ENCODE measurements at regions not wholly inside any gene's neighbourhood (a gene's known extent, or its start where the extent isn't known, plus 50 kb on each side); places are given as distances from the start of the nearest gene placed in this dataset.

DNA sequence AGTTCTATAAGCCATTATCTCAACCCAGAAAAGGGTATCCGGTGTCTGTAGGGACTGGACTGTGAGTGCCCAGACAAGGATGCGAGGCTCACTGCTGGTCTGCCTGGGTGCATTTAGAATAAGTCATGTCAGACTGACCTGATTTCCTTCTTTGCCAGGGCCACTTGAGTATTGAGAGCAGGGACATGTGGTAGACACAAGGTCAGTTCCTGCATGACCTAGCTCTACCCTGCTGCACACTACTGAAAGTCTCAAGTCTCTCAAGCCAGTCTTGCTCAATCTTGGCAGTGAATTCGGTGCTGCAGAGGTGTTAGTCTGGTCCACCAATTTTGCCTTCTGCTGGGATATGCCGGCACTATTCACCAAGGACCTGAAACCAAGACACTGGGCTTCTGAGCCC, 180.1 kb downstream of the C1orf94 start:
- Histone ChIP-seq H3K4me1 (no peaks in the 10 kb centered on the region), H3K4me3 (ENCODE audit: low read depth, low read length) (no peak overlapping the region), H3K27me3 (replicated peaks; ENCODE audit: control insufficient read depth, insufficient read depth, low read length) (no peaks in the 10 kb centered on the region), H3K9me3 (no peaks in the 10 kb centered on the region), H3K36me3 (ENCODE audit: control insufficient read depth, insufficient read depth, low read length) (no peaks in the 10 kb centered on the region)
- no peaks in the 10 kb centered on the region for H3K4me1 Mint-ChIP-seq (ENCODE audit: low read depth, unreplicated experiment)
- DNase-seq: no peak
- BruUV-seq (replicated peaks): no TSS peak
- TF ChIP-seq, protein P1, sequence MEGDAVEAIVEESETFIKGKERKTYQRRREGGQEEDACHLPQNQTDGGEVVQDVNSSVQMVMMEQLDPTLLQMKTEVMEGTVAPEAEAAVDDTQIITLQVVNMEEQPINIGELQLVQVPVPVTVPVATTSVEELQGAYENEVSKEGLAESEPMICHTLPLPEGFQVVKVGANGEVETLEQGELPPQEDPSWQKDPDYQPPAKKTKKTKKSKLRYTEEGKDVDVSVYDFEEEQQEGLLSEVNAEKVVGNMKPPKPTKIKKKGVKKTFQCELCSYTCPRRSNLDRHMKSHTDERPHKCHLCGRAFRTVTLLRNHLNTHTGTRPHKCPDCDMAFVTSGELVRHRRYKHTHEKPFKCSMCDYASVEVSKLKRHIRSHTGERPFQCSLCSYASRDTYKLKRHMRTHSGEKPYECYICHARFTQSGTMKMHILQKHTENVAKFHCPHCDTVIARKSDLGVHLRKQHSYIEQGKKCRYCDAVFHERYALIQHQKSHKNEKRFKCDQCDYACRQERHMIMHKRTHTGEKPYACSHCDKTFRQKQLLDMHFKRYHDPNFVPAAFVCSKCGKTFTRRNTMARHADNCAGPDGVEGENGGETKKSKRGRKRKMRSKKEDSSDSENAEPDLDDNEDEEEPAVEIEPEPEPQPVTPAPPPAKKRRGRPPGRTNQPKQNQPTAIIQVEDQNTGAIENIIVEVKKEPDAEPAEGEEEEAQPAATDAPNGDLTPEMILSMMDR (IDR thresholded peaks at IDR 0.05; ENCODE audit: insufficient read depth in 1 of 2, low read depth in 1 of 2, low read length in 1 of 2, severe bottlenecking in 1 of 2, unreplicated experiment in 1 of 2): no peak
- peaks cover 6% of the 10 kb centered on the region for H3K27me3 Mint-ChIP-seq (ENCODE audit: insufficient read depth, unreplicated experiment)
- ChIA-PET CTCF (no interaction called here), POLR2A (no interaction called here)
- no peaks in the 10 kb centered on the region for H3K36me3 Mint-ChIP-seq (ENCODE audit: insufficient read depth, unreplicated experiment)
- no peaks in the 10 kb centered on the region for H3K9me3 Mint-ChIP-seq (ENCODE audit: unreplicated experiment)
- H3K4me3 Mint-ChIP-seq (ENCODE audit: unreplicated experiment): no peak overlapping the region
- intact Hi-C loops (cut with micrococcal nuclease; ENCODE audit: unreplicated experiment): no loop called here
- H3K27ac Mint-ChIP-seq (ENCODE audit: unreplicated experiment): no peak overlapping the region

DNA sequence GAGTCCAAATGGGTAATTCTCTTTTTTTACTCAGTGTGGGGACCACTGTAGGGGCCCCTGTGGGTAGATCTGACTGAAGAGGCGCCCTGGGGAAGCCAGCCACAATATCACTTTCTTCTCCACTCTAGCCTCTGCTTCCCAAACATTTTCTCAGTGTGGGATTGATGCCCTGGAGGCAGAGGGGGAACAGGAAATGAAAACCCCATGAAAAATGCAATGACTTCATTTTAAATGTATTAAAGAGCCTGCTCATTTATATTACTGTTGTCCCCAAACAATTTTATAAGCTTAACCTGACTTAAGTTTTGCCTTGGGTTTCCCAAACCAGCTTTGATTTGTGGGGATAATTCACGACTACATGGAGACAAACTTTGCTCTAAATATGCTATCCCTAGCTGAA, 181.9 kb downstream of the C1orf94 start:
- Histone ChIP-seq H3K36me3 (ENCODE audit: control insufficient read depth, insufficient read depth, low read length) (no peaks in the 10 kb centered on the region), H3K9me3 (no peaks in the 10 kb centered on the region), H3K4me3 (ENCODE audit: low read depth, low read length) (no peak overlapping the region), H3K27me3 (replicated peaks; ENCODE audit: control insufficient read depth, insufficient read depth, low read length) (no peaks in the 10 kb centered on the region), H3K4me1 (no peaks in the 10 kb centered on the region)
- no peak for DNase-seq
- Mint-ChIP-seq H3K4me1 (ENCODE audit: low read depth, unreplicated experiment) (no peaks in the 10 kb centered on the region), H3K27ac (ENCODE audit: unreplicated experiment) (no peak overlapping the region), H3K27me3 (ENCODE audit: insufficient read depth, unreplicated experiment) (peaks cover 13% of the 10 kb centered on the region), H3K4me3 (ENCODE audit: unreplicated experiment) (no peak overlapping the region), H3K36me3 (ENCODE audit: insufficient read depth, unreplicated experiment) (no peaks in the 10 kb centered on the region), H3K9me3 (ENCODE audit: unreplicated experiment) (no peaks in the 10 kb centered on the region)
- TF ChIP-seq, protein P1 (IDR thresholded peaks at IDR 0.05; ENCODE audit: insufficient read depth in 1 of 2, low read depth in 1 of 2, low read length in 1 of 2, severe bottlenecking in 1 of 2, unreplicated experiment in 1 of 2): no peak
- POLR2A ChIA-PET: no interaction called here
- CTCF ChIA-PET: no interaction called here
- intact Hi-C loops (cut with micrococcal nuclease; ENCODE audit: unreplicated experiment): no loop called here
- BruUV-seq (replicated peaks): no TSS peak

DNA sequence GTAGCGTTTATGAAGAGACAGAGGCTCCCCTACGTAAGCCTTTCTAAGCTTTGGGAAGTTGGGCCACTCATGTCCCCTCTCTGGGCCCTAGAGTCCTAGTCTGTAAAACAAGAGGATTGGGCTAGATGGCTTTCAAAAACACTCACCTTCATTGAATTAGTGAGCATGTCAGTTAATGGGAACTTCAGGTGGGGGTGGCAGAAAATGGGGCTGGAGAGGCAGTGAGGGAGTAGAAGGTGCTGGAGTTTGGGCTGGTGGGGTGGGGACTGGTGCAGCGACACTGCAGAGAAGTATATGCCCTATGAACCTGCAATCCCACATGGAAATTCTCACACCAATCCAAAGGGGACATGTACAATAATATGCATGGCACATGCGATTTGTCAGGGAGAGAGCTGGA, 182.7 kb downstream of the C1orf94 start:
- no peak overlapping the region for H3K4me3 ChIP-seq (ENCODE audit: low read depth, low read length)
- no peaks in the 10 kb centered on the region for H3K36me3 Mint-ChIP-seq (ENCODE audit: insufficient read depth, unreplicated experiment)
- H3K4me1 Mint-ChIP-seq (ENCODE audit: low read depth, unreplicated experiment): no peaks in the 10 kb centered on the region
- H3K9me3 ChIP-seq: no peaks in the 10 kb centered on the region
- POLR2A ChIA-PET: no interaction called here
- H3K9me3 Mint-ChIP-seq (ENCODE audit: unreplicated experiment): no peaks in the 10 kb centered on the region
- H3K27ac Mint-ChIP-seq (ENCODE audit: unreplicated experiment): no peak overlapping the region
- H3K27me3 ChIP-seq (replicated peaks; ENCODE audit: control insufficient read depth, insufficient read depth, low read length): no peaks in the 10 kb centered on the region
- TF ChIP-seq, protein P1 (IDR thresholded peaks at IDR 0.05; ENCODE audit: insufficient read depth in 1 of 2, low read depth in 1 of 2, low read length in 1 of 2, severe bottlenecking in 1 of 2, unreplicated experiment in 1 of 2): no peak
- no TSS peak for BruUV-seq (replicated peaks)
- H3K4me3 Mint-ChIP-seq (ENCODE audit: unreplicated experiment): no peak overlapping the region
- H3K4me1 ChIP-seq: no peaks in the 10 kb centered on the region
- peaks cover 16% of the 10 kb centered on the region for H3K27me3 Mint-ChIP-seq (ENCODE audit: insufficient read depth, unreplicated experiment)
- intact Hi-C loops (cut with micrococcal nuclease; ENCODE audit: unreplicated experiment): no loop called here
- DNase-seq: no peak
- CTCF ChIA-PET: no interaction called here
- H3K36me3 ChIP-seq (ENCODE audit: control insufficient read depth, insufficient read depth, low read length): no peaks in the 10 kb centered on the region
